SK-N-SH (cell line): ENCODE measurements at regions not wholly inside any gene's neighbourhood (a gene's known extent, or its start where the extent isn't known, plus 50 kb on each side); places are given as distances from the start of the nearest gene placed in this dataset.

Source experiments
- CTCF ChIA-PET: fragments of 300-600, 350-600 bp; formaldehyde crosslinking; extraction: SDS; loops from one replicate; lab custom pipeline; 2021; lab: Yijun Ruan, JAX
- POLR2A ChIA-PET: fragments of 350-600 bp; sonication (Branson Sonifier 250); formaldehyde crosslinking; extraction: SDS; loops from one replicate; lab custom pipeline; 2020; ENCODE audit warnings: antibody characterized with exemption, inconsistent platforms; lab: Yijun Ruan, JAX
- DNase-seq: peaks from one replicate; pipeline ENCODE4 v3.0.0; 2012
- H2AFZ ChIP-seq: fragments of 200-600 bp; sonication (generic); 2 replicates; pipeline ENCODE4 v1.8.1; 2016; ENCODE audit warnings: antibody characterized with exemption, mild to moderate bottlenecking, low read depth
- H3F3A ChIP-seq: fragments of 200-600 bp; sonication (generic); replicated peaks from 2 replicates; pipeline ENCODE3; 2016; ENCODE audit warnings: antibody characterized with exemption, mild to moderate bottlenecking; ENCODE audit not compliant: insufficient read depth
- H3K27ac ChIP-seq, 2 experiments: fragments of 200-500 bp in 1 of 2; fragments of 200-600 bp in 1 of 2; sonication (Bioruptor generic) in 1 of 2; sonication (generic), shearing (Covaris generic) in 1 of 2; 2 replicates each; pipeline versions ENCODE4 v1.5.1 to v1.6.1; 2014 to 2016; ENCODE audit warnings: low read depth in 2 of 2, inconsistent platforms in 1 of 2, low read length in 1 of 2, mild to moderate bottlenecking in 1 of 2, mixed read lengths in 1 of 2
- H3K27me3 ChIP-seq: fragments of 200-600 bp; sonication (generic), shearing (Covaris generic); 2 replicates; pipeline ENCODE4 v1.6.1; 2016; ENCODE audit warnings: mixed run types; ENCODE audit not compliant: insufficient read depth
- H3K36me3 ChIP-seq, 2 experiments: fragments of 200-500 bp in 1 of 2; fragments of 200-600 bp in 1 of 2; sonication (Bioruptor generic) in 1 of 2; sonication (generic) in 1 of 2; replicated peaks in 1 of 2; 2 replicates each; pipeline versions ENCODE3 to v1.5.1; 2014 to 2016; ENCODE audit warnings: low read length in 1 of 2, mild to moderate bottlenecking in 1 of 2; ENCODE audit not compliant: insufficient read depth in 2 of 2, control insufficient read depth in 1 of 2
- H3K4me1 ChIP-seq, 2 experiments: fragments of 200-500 bp in 1 of 2; fragments of 200-600 bp in 1 of 2; sonication (Bioruptor generic) in 1 of 2; sonication (generic), shearing (Covaris generic) in 1 of 2; 2 replicates each; pipeline versions ENCODE4 v1.5.1 to v1.6.1; 2014 to 2016; ENCODE audit warnings: low read depth in 1 of 2, low read length in 1 of 2, mixed run types in 1 of 2; ENCODE audit not compliant: insufficient read depth in 2 of 2, control insufficient read depth in 1 of 2
- H3K4me2 ChIP-seq: fragments of 200-600 bp; sonication (generic), shearing (Covaris generic); 2 replicates; pipeline ENCODE4 v1.6.1; 2017; ENCODE audit warnings: mixed run types
- H3K4me3 ChIP-seq, 2 experiments: fragments of 200-500 bp in 1 of 2; fragments of 200-600 bp in 1 of 2; sonication (Bioruptor generic) in 1 of 2; sonication (generic), shearing (Covaris generic) in 1 of 2; 2 replicates each; pipeline versions ENCODE4 v1.5.1 to v1.8.1; 2014 to 2016; ENCODE audit warnings: low read depth in 2 of 2, inconsistent platforms in 1 of 2, low read length in 1 of 2, mild to moderate bottlenecking in 1 of 2, mixed read lengths in 1 of 2, moderate library complexity in 1 of 2
- H3K79me2 ChIP-seq: fragments of 200-600 bp; sonication (generic); 2 replicates; pipeline ENCODE4 v1.8.1; 2017; ENCODE audit warnings: mild to moderate bottlenecking; ENCODE audit not compliant: insufficient read depth
- H3K9ac ChIP-seq: fragments of 200-600 bp; sonication (generic); 2 replicates; pipeline ENCODE4 v1.6.1; 2017; ENCODE audit warnings: mixed run types
- H3K9me2 ChIP-seq: fragments of 200-600 bp; sonication (generic); 2 replicates; pipeline ENCODE4 v1.6.1; 2017; ENCODE audit warnings: mixed run types
- H3K9me3 ChIP-seq: fragments of 200-600 bp; sonication (generic); 2 replicates; pipeline ENCODE4 v1.6.1; 2017; ENCODE audit warnings: mixed run types, mild to moderate bottlenecking, moderate library complexity
- H4K20me1 ChIP-seq: fragments of 200-600 bp; sonication (generic); 2 replicates; pipeline ENCODE4 v1.6.1; 2017; ENCODE audit warnings: mild to moderate bottlenecking, mixed run types; ENCODE audit not compliant: insufficient read depth
- CHD2 ChIP-seq: fragments of 150-350 bp; IDR thresholded peaks from 2 replicates; pipeline ENCODE4 v1.6.1; 2018; ENCODE audit warnings: low read length; ENCODE audit not compliant: partially characterized antibody
- CTCF ChIP-seq: fragments of 200-600 bp; sonication (generic); IDR thresholded peaks from 2 replicates; pipeline ENCODE4 v1.6.1; 2017; ENCODE audit warnings: antibody characterized with exemption, mild to moderate bottlenecking, moderate library complexity
- EP300 ChIP-seq, 2 experiments: IDR thresholded peaks; 2 replicates each; pipeline versions ENCODE4 v1.4.0 to v1.6.1; 2012; ENCODE audit warnings: borderline replicate concordance in 1 of 2, low read depth in 1 of 2, low read length in 1 of 2
- FOSL2 ChIP-seq: IDR thresholded peaks from 2 replicates; pipeline ENCODE4 v1.4.0; 2012; ENCODE audit warnings: low read depth, mild to moderate bottlenecking, moderate library complexity, borderline replicate concordance
- FOXM1 ChIP-seq: IDR thresholded peaks from 2 replicates; pipeline ENCODE4 v1.4.0; 2012; ENCODE audit warnings: low read depth, mild to moderate bottlenecking
- GATA2 ChIP-seq: sonication (generic); formaldehyde crosslinking; IDR thresholded peaks from 2 replicates; pipeline ENCODE4 v1.5.0; 2020; ENCODE audit warnings: mild to moderate bottlenecking, missing genetic modification reagents
- JUND ChIP-seq: IDR thresholded peaks from 2 replicates; pipeline ENCODE4 v1.4.0; 2012
- MEF2A ChIP-seq: IDR thresholded peaks from 2 replicates; pipeline ENCODE4 v1.4.0; 2012; ENCODE audit warnings: low read depth, borderline replicate concordance
- NRF1 ChIP-seq: IDR thresholded peaks from 2 replicates; pipeline ENCODE4 v1.6.1; 2012; ENCODE audit warnings: low read depth, mild to moderate bottlenecking, low read length
- PBX3 ChIP-seq: IDR thresholded peaks from 2 replicates; pipeline ENCODE4; 2012
- POLR2AphosphoS5 ChIP-seq: IDR thresholded peaks from 2 replicates; pipeline ENCODE4 v1.6.1; 2012; ENCODE audit warnings: low read depth, low read length
- RFX5 ChIP-seq: IDR thresholded peaks from 2 replicates; pipeline ENCODE4 v1.6.1; 2012; ENCODE audit warnings: mild to moderate bottlenecking, improper control_type of control experiment, low read length
- RXRA ChIP-seq: IDR thresholded peaks from 2 replicates; pipeline ENCODE4 v1.4.0; 2012; ENCODE audit warnings: low read depth, mild to moderate bottlenecking, borderline replicate concordance
- SMC3 ChIP-seq: IDR thresholded peaks from 2 replicates; pipeline ENCODE4 v1.6.1; 2012; ENCODE audit warnings: low read depth, low read length, improper control_type of control experiment
- TAF1 ChIP-seq: IDR thresholded peaks from 2 replicates; pipeline ENCODE4 v1.6.1; 2012; ENCODE audit warnings: low read depth, mild to moderate bottlenecking, low read length, moderate library complexity, borderline replicate concordance
- TCF12 ChIP-seq: IDR thresholded peaks from 2 replicates; pipeline ENCODE4 v1.4.0; 2012
- USF2 ChIP-seq: fragments of 150-350 bp; IDR thresholded peaks from 2 replicates; pipeline ENCODE4 v1.6.1; 2017; ENCODE audit warnings: antibody characterized with exemption, low read length, low read depth, borderline replicate concordance
- YY1 ChIP-seq: IDR thresholded peaks from 2 replicates; pipeline ENCODE4 v1.4.0; 2012; ENCODE audit warnings: low read depth, mild to moderate bottlenecking
- WGBS: methylation state at CpG from one replicate; pipeline ENCODE4 v1.1.6; 2017; ENCODE audit warnings: low lambda C conversion rate; 5-methylcytosine and 5-hydroxymethylcytosine counted together

DNA sequence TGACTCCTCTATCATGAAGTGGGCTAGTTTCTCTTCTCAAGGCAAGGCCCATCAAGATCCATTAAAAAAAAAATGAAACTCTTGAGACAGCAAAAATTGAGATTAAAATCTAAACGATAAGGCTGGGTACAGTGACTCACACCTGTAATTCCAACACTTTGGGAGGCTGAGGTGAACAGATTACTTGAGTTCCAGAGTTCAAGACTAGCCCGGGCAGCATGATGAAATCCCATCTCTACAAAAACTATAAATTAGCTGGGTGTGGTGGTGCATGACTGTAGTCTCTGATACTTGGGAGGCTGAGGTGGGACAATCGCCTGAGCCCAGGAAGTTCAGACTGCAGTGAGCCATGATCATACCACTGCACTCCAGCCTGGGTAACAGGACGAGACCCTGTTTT is 226.5 kb upstream of the SOX5 start:
- Histone ChIP-seq H3K9me3 (no peaks in the 10 kb centered on the region), H3K79me2 (no peaks in the 10 kb centered on the region), H3K27me3 (no peaks in the 10 kb centered on the region), H3K36me3 (no peaks in the 10 kb centered on the region), H3K9ac (no peak overlapping the region), H2AFZ (no peak overlapping the region), H3K9me2 (no peaks in the 10 kb centered on the region), H3K4me1 (no peaks in the 10 kb centered on the region), H3K27ac (no peak overlapping the region), H3K4me2 (no peak overlapping the region), H3F3A (no peaks in the 10 kb centered on the region), H3K4me3 (no peak overlapping the region), H4K20me1 (no peaks in the 10 kb centered on the region)
- ChIA-PET POLR2A (no interaction called here), CTCF (no interaction called here)
- no peak for DNase-seq
- WGBS, result 41% methylated on average over 4 of the region's 4 CpGs
- TF ChIP-seq JUND (no peak), CHD2 (no peak), RXRA (no peak), YY1 (no peak), TAF1 (no peak), FOSL2 (no peak), RFX5 (no peak), PBX3 (no peak), CTCF (no peak), SMC3 (no peak), MEF2A (no peak), USF2 (no peak), POLR2AphosphoS5 (no peak), TCF12 (no peak), FOXM1 (no peak), NRF1 (no peak), GATA2 (no peak), EP300 (IDR thresholded peaks at IDR 0.05; ENCODE audit: borderline replicate concordance in 1 of 2, low read depth in 1 of 2, low read length in 1 of 2) (no peak)
